ENCODE measurements at regions not wholly inside any gene's neighbourhood (a gene's known extent, or its start where the extent isn't known, plus 50 kb on each side); places are given as distances from the start of the nearest gene placed in this dataset.

GRCh38 chrX:2610246-2611170, 80.6 kb upstream of the CD99 start:
- TF ChIP-seq POLR2AphosphoS5 (IDR thresholded peaks at IDR 0.05) (no peak), CTCF (IDR thresholded peaks at IDR 0.05) (no peak), POLR2A (IDR thresholded peaks at IDR 0.05) (no peak)
